ENCODE measurements at regions not wholly inside any gene's neighbourhood (a gene's known extent, or its start where the extent isn't known, plus 50 kb on each side); places are given as distances from the start of the nearest gene placed in this dataset.

DNA sequence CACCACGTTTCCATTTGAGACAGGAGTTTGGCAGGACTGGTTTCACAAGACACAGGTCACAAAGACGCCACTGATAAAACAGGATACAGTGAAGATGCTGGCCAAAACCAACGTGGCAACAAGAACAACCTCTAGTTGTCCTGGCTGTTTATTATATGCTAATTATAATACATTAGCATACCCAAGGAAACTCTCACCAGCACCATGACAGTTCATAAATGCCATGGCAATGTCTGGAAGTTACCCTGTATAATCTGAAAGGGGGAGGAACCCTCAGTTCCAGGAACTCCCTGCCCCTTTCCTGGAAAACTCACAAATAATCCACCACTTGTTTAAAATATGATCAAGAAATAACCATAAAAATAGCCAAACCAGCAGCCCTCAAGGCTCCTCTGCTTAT lies 148.3 kb downstream of the RBM43 start:
- H3K4me3 ChIP-seq (ENCODE audit: low read depth in 1 of 2, low read length in 2 of 2) = no peak overlapping the region
- no peaks in the 10 kb centered on the region for H3K36me3 ChIP-seq (ENCODE audit: control insufficient read depth in 1 of 2, insufficient read depth in 2 of 2, low read length in 2 of 2)
- H3K4me1 ChIP-seq (ENCODE audit: control insufficient read depth in 1 of 2, insufficient read depth in 2 of 2, low read length in 2 of 2) = no peaks in the 10 kb centered on the region
- no peak overlapping the region for H3K9ac ChIP-seq (ENCODE audit: low read depth in 1 of 2, low read length in 2 of 2)
- H3K27ac ChIP-seq (ENCODE audit: low read depth, low read length) = no peak overlapping the region
- no peaks in the 10 kb centered on the region for H3K27me3 ChIP-seq (ENCODE audit: control insufficient read depth in 1 of 2, insufficient read depth in 2 of 2, low read length in 2 of 2)
- H3K9me3 ChIP-seq (ENCODE audit: control insufficient read depth in 1 of 2, low read length in 2 of 2) = peaks cover 0 to 4% of the 10 kb centered on the region in 2 donors

DNA sequence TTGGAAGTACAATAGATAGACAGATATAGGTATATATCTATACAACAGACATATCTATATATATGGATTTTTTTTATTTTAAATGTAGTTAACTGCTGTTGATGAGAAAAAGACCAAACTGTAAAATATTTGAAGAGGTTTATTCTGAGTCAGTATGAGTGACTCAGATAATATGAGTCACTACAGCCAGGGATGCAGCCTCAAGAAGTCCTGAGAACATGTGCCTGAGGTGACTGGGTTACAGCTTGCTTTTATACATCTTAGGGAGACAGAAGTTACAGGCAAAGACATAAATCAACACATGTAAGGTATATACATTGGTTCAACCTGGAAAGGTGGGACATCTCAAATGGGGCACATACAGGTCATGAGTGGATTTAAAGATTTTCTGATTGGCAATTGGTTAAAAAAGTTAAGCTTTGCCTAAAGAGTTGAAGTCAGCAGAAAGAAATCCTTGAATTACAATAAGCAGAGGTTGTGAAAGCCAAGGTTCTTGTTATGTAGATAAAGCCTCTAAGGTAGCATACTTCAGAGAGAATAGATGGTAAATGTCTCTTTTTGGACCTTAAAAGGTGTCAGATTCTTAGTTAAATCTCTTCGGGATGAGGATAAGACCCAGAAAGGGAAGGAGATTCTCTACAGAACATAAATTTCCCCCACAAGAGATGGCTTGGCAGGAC lies 149.9 kb downstream of the RBM43 start:
- Histone ChIP-seq H3K9me3 (ENCODE audit: control insufficient read depth in 1 of 2, low read length in 2 of 2) (no peaks in the 10 kb centered on the region), H3K27ac (ENCODE audit: low read depth, low read length) (no peak overlapping the region), H3K27me3 (ENCODE audit: control insufficient read depth in 1 of 2, insufficient read depth in 2 of 2, low read length in 2 of 2) (no peaks in the 10 kb centered on the region), H3K9ac (ENCODE audit: low read depth in 1 of 2, low read length in 2 of 2) (no peak overlapping the region), H3K4me3 (ENCODE audit: low read depth in 1 of 2, low read length in 2 of 2) (no peak overlapping the region), H3K36me3 (ENCODE audit: control insufficient read depth in 1 of 2, insufficient read depth in 2 of 2, low read length in 2 of 2) (no peaks in the 10 kb centered on the region), H3K4me1 (ENCODE audit: control insufficient read depth in 1 of 2, insufficient read depth in 2 of 2, low read length in 2 of 2) (no peaks in the 10 kb centered on the region)

DNA sequence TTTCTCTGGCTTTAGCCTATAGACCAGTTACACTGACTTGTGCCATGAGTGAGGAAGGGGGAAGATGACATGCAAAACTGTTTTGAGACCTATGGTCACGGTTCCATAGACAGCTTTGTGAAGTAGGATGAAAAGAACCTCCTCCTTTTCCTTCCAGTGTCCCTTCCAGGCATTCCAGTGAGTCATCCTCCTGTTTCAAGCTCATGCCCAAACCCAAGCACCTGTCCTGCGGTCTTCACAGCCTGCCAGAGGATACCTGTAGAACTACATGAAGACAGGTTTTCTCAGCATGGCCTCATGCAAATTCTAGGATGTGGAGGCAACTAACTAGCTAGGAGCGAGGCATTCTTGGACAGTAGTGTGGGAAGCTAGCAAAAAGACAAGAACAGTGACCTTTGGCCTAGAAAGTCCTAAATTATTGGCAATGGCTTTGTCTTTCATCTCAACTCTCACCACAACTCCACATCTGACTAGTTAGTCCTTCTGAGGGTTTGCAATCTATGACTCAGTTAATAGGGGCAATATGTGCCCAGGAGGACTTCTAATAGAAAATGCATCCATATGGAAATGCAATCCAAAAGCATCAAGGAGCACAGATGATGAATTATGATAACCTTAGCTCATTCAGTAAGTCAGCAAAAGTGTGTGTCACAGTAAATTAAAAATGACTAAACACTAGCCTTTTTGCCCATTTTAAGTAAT lies 154.7 kb downstream of the RBM43 start:
- no peaks in the 10 kb centered on the region for H3K4me1 ChIP-seq (ENCODE audit: control insufficient read depth in 1 of 2, insufficient read depth in 2 of 2, low read length in 2 of 2)
- no peaks in the 10 kb centered on the region for H3K27me3 ChIP-seq (ENCODE audit: control insufficient read depth in 1 of 2, insufficient read depth in 2 of 2, low read length in 2 of 2)
- no peaks in the 10 kb centered on the region for H3K36me3 ChIP-seq (ENCODE audit: control insufficient read depth in 1 of 2, insufficient read depth in 2 of 2, low read length in 2 of 2)
- H3K9ac ChIP-seq (ENCODE audit: low read depth in 1 of 2, low read length in 2 of 2) = no peak overlapping the region
- no peak overlapping the region for H3K27ac ChIP-seq (ENCODE audit: low read depth, low read length)
- no peak overlapping the region for H3K4me3 ChIP-seq (ENCODE audit: low read depth in 1 of 2, low read length in 2 of 2)
- H3K9me3 ChIP-seq (ENCODE audit: control insufficient read depth in 1 of 2, low read length in 2 of 2) = no peaks in the 10 kb centered on the region

DNA sequence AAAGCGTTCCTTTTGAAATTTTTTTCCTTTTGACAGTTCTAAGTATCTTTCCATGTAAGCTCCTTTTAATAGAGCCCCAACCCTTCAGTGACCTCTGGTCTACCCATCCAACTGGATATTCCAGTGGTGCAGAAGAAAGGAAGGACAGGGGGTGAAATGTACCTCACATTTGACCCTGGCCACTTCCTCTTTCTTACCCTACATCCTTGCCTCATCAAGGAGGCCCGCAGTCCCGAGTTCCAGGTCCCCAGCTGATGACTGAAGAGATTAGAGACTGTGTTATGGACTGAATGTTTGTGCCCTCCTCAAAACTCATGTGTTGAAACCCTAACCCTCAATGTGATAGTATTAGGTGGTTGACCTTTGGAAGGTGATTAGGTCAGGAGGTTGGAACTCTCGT lies 158.1 kb downstream of the RBM43 start:
- Histone ChIP-seq H3K9ac (ENCODE audit: low read depth in 1 of 2, low read length in 2 of 2) (no peak overlapping the region), H3K4me3 (ENCODE audit: low read depth in 1 of 2, low read length in 2 of 2) (no peak overlapping the region), H3K27me3 (ENCODE audit: control insufficient read depth in 1 of 2, insufficient read depth in 2 of 2, low read length in 2 of 2) (no peaks in the 10 kb centered on the region), H3K36me3 (ENCODE audit: control insufficient read depth in 1 of 2, insufficient read depth in 2 of 2, low read length in 2 of 2) (no peaks in the 10 kb centered on the region), H3K9me3 (ENCODE audit: control insufficient read depth in 1 of 2, low read length in 2 of 2) (no peaks in the 10 kb centered on the region), H3K27ac (ENCODE audit: low read depth, low read length) (no peak overlapping the region), H3K4me1 (ENCODE audit: control insufficient read depth in 1 of 2, insufficient read depth in 2 of 2, low read length in 2 of 2) (no peaks in the 10 kb centered on the region)

DNA sequence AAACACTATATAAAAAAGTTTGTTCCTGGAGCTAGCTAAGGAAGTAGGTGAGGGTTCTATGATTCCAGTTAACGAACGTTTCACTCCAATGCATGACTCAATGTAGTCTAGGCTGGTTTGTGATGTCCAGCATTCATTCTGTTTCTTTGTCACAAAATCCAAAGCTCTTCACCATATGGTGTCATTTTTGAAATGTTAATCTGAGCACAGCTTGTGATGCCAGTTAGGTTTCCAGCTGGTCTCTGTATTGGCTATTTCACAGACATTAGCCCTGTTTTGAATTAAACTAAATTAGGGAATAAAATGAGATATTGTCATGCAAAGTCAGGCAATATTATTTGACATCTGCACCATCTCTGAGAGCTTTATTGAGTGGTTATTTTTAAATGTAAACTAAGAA lies 159.4 kb downstream of the RBM43 start:
- no peak overlapping the region for H3K4me3 ChIP-seq (ENCODE audit: low read depth in 1 of 2, low read length in 2 of 2)
- H3K27me3 ChIP-seq (ENCODE audit: control insufficient read depth in 1 of 2, insufficient read depth in 2 of 2, low read length in 2 of 2) = no peaks in the 10 kb centered on the region
- H3K9ac ChIP-seq (ENCODE audit: low read depth in 1 of 2, low read length in 2 of 2) = no peak overlapping the region
- no peak overlapping the region for H3K27ac ChIP-seq (ENCODE audit: low read depth, low read length)
- H3K4me1 ChIP-seq (ENCODE audit: control insufficient read depth in 1 of 2, insufficient read depth in 2 of 2, low read length in 2 of 2) = no peaks in the 10 kb centered on the region
- H3K36me3 ChIP-seq (ENCODE audit: control insufficient read depth in 1 of 2, insufficient read depth in 2 of 2, low read length in 2 of 2) = no peaks in the 10 kb centered on the region
- no peaks in the 10 kb centered on the region for H3K9me3 ChIP-seq (ENCODE audit: control insufficient read depth in 1 of 2, low read length in 2 of 2)

DNA sequence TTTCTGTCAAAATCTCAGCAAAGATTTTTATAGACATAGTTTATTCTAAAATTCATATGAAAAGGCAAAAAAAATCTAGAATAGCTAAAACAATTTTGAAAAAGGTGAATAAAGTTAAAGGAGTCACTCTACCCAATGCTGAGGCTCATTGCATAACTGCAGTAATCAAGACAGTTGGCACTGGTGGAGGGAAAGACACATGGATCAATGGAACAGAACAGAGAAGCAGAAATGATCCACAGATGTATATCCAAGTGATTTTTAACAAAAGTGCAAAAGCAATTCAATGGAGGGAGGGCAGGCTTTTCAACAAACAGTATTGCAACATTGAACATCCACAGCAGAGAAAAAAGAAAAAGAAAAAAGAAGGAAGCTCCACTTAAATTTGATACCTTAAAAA lies 162.8 kb downstream of the RBM43 start:
- Histone ChIP-seq H3K9ac (ENCODE audit: low read depth in 1 of 2, low read length in 2 of 2) (no peak overlapping the region), H3K4me1 (ENCODE audit: control insufficient read depth in 1 of 2, insufficient read depth in 2 of 2, low read length in 2 of 2) (no peaks in the 10 kb centered on the region), H3K27me3 (ENCODE audit: control insufficient read depth in 1 of 2, insufficient read depth in 2 of 2, low read length in 2 of 2) (no peaks in the 10 kb centered on the region), H3K4me3 (ENCODE audit: low read depth in 1 of 2, low read length in 2 of 2) (no peak overlapping the region), H3K9me3 (ENCODE audit: control insufficient read depth in 1 of 2, low read length in 2 of 2) (no peaks in the 10 kb centered on the region), H3K27ac (ENCODE audit: low read depth, low read length) (no peak overlapping the region), H3K36me3 (ENCODE audit: control insufficient read depth in 1 of 2, insufficient read depth in 2 of 2, low read length in 2 of 2) (no peaks in the 10 kb centered on the region)

DNA sequence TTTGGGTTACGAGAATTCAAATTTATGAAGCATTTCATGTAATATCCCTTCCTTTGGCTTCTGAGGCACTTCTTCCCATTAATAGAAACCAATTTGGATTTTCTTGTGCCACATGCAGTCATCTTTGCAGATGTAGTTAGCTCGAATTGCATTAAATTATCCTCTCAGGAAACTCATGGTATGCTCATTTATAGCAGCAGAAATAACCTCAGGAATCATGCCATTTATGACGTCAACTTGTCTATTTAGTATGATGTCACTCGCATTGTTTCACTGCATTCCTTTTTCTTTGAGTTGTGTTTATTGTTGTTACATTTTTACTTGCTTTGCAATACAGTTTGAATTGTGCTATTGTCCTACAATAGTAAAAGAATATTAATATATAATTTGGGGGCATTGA lies 163.8 kb downstream of the RBM43 start:
- Histone ChIP-seq H3K9ac (ENCODE audit: low read depth in 1 of 2, low read length in 2 of 2) (no peak overlapping the region), H3K9me3 (ENCODE audit: control insufficient read depth in 1 of 2, low read length in 2 of 2) (no peaks in the 10 kb centered on the region), H3K4me1 (ENCODE audit: control insufficient read depth in 1 of 2, insufficient read depth in 2 of 2, low read length in 2 of 2) (no peaks in the 10 kb centered on the region), H3K27ac (ENCODE audit: low read depth, low read length) (no peak overlapping the region), H3K27me3 (ENCODE audit: control insufficient read depth in 1 of 2, insufficient read depth in 2 of 2, low read length in 2 of 2) (no peaks in the 10 kb centered on the region), H3K36me3 (ENCODE audit: control insufficient read depth in 1 of 2, insufficient read depth in 2 of 2, low read length in 2 of 2) (no peaks in the 10 kb centered on the region), H3K4me3 (ENCODE audit: low read depth in 1 of 2, low read length in 2 of 2) (no peak overlapping the region)

DNA sequence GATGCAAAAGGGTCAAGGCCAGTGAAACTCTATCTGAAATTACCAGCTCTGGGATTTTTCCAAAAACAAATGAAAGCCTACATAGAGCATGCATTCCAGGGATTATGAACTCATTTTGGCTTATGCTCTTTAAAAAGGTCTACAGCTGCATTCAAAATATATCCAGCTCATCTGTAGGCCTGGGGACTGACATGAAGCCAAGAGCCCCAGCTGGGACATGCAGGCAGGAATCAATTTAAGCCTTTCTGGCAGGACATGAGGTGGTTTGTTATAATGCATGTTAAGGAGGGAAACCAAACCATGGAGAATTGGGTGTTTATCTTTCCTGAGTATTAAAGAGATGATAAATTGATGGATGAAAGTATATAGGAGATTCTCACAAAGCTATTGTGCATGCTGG lies 164.5 kb downstream of the RBM43 start:
- H3K9me3 ChIP-seq (ENCODE audit: control insufficient read depth in 1 of 2, low read length in 2 of 2) = no peaks in the 10 kb centered on the region
- H3K27ac ChIP-seq (ENCODE audit: low read depth, low read length) = no peak overlapping the region
- no peaks in the 10 kb centered on the region for H3K4me1 ChIP-seq (ENCODE audit: control insufficient read depth in 1 of 2, insufficient read depth in 2 of 2, low read length in 2 of 2)
- H3K27me3 ChIP-seq (ENCODE audit: control insufficient read depth in 1 of 2, insufficient read depth in 2 of 2, low read length in 2 of 2) = no peaks in the 10 kb centered on the region
- no peak overlapping the region for H3K9ac ChIP-seq (ENCODE audit: low read depth in 1 of 2, low read length in 2 of 2)
- no peaks in the 10 kb centered on the region for H3K36me3 ChIP-seq (ENCODE audit: control insufficient read depth in 1 of 2, insufficient read depth in 2 of 2, low read length in 2 of 2)
- H3K4me3 ChIP-seq (ENCODE audit: low read depth in 1 of 2, low read length in 2 of 2) = no peak overlapping the region

DNA sequence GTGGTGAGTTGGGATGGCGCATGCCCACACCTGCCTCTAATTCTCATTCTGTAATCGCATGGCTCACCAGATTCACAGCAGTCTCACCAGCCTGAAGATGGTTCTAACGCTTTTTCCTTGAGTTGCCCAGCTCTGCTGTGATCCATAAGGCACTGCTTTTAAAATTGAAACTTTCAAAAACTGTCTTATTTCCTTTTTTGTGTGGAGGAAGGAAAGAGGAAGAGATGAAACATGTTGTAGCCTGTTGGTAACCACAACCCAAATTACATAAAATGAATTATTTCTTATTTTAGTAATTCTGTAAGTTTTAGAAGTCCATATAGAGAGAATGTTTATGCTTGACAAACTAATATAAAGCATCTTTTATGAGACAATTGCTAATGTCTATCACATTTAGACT lies 165.4 kb downstream of the RBM43 start:
- H3K27me3 ChIP-seq (ENCODE audit: control insufficient read depth in 1 of 2, insufficient read depth in 2 of 2, low read length in 2 of 2) = no peaks in the 10 kb centered on the region
- H3K9ac ChIP-seq (ENCODE audit: low read depth in 1 of 2, low read length in 2 of 2) = no peak overlapping the region
- no peaks in the 10 kb centered on the region for H3K9me3 ChIP-seq (ENCODE audit: control insufficient read depth in 1 of 2, low read length in 2 of 2)
- no peak overlapping the region for H3K4me3 ChIP-seq (ENCODE audit: low read depth in 1 of 2, low read length in 2 of 2)
- no peak overlapping the region for H3K27ac ChIP-seq (ENCODE audit: low read depth, low read length)
- H3K36me3 ChIP-seq (ENCODE audit: control insufficient read depth in 1 of 2, insufficient read depth in 2 of 2, low read length in 2 of 2) = no peaks in the 10 kb centered on the region
- H3K4me1 ChIP-seq (ENCODE audit: control insufficient read depth in 1 of 2, insufficient read depth in 2 of 2, low read length in 2 of 2) = no peaks in the 10 kb centered on the region

DNA sequence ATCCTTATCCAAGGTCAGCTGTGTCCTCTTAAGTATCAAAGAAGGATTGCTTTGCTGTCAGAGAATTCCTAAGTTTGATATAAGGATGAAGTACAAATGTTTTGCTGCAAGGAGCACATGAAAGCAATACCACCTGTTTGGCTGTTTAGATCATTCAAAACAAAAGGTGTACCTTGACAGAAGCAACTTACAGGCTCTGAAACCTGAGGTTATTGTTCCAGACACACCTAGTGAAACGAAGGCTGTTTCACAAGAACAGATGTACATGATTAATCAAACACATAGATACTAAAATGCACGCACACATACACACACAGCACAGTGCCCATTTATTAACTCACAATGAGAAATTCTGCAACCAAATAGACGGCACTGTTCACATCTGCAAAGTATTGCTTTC lies 166.2 kb downstream of the RBM43 start:
- Histone ChIP-seq H3K27me3 (ENCODE audit: control insufficient read depth in 1 of 2, insufficient read depth in 2 of 2, low read length in 2 of 2) (no peaks in the 10 kb centered on the region), H3K4me3 (ENCODE audit: low read depth in 1 of 2, low read length in 2 of 2) (no peak overlapping the region), H3K9ac (ENCODE audit: low read depth in 1 of 2, low read length in 2 of 2) (no peak overlapping the region), H3K9me3 (ENCODE audit: control insufficient read depth in 1 of 2, low read length in 2 of 2) (no peaks in the 10 kb centered on the region), H3K4me1 (ENCODE audit: control insufficient read depth in 1 of 2, insufficient read depth in 2 of 2, low read length in 2 of 2) (no peaks in the 10 kb centered on the region), H3K36me3 (ENCODE audit: control insufficient read depth in 1 of 2, insufficient read depth in 2 of 2, low read length in 2 of 2) (no peaks in the 10 kb centered on the region), H3K27ac (ENCODE audit: low read depth, low read length) (no peak overlapping the region)
